ENCODE measurements at regions not wholly inside any gene's neighbourhood (a gene's known extent, or its start where the extent isn't known, plus 50 kb on each side); places are given as distances from the start of the nearest gene placed in this dataset.

DNA sequence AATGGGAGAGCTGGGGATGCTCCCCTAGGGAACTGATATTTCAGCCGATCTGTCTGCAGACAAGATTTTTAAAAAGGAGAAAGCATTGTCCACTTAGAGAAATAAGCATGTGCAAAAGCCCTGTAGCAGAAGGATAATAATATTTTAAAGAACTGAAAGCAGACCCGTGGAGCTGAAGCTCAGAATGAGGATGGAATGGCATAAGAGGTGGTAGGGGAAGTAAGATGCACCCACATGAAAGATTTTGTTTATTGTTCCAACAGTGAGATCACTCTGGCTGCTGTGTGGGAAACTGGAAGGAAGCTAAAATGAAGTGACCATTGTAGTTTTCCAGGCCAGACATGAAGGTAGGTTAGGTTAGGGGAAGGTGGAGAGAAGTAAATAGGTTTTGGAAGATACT is 266.4 kb upstream of the PRDM1 start:
- H3K4me3 ChIP-seq = no peak overlapping the region
- peaks cover 0 to 4% (median 0%) of the 10 kb centered on the region in 5 donors for H3K4me1 ChIP-seq (ENCODE audit: control insufficient read depth in 5 of 5, insufficient read depth in 5 of 5, low read length in 5 of 5)
- no peak for ATAC-seq (ENCODE audit: insufficient read depth, low FRiP score)
- no peak overlapping the region for H3K9ac ChIP-seq (ENCODE audit: insufficient read depth in 1 of 2, low read length in 2 of 2)
- WGBS, 2 donors = 71 to 75% methylated on average over 2 of the region's 2 CpGs
- H3K27me3 ChIP-seq (ENCODE audit: control insufficient read depth in 3 of 3, insufficient read depth in 3 of 3, low read length in 2 of 3) = peaks cover 0 to 11% (median 0%) of the 10 kb centered on the region in 3 donors
- no peak overlapping the region for H3K27ac ChIP-seq (ENCODE audit: low read depth in 1 of 2, low read length in 1 of 2)
- DNase-seq = no peak
- peaks cover 0 to 3% (median 1%) of the 10 kb centered on the region in 4 donors for H3K9me3 ChIP-seq (ENCODE audit: control insufficient read depth in 4 of 4, insufficient read depth in 3 of 4, low read length in 3 of 4)
- no peak for TF ChIP-seq CTCF (IDR thresholded peaks at IDR 0.05; ENCODE audit: control extremely low read depth, extremely low read depth)
- H3K36me3 ChIP-seq (ENCODE audit: control insufficient read depth in 4 of 4, insufficient read depth in 4 of 4, low read length in 4 of 4) = no peaks in the 10 kb centered on the region

- DNase-seq = no peak
- 92 to 99% methylated on average over 2 of the region's 2 CpGs for WGBS, 2 donors
- Histone ChIP-seq H3K9ac (ENCODE audit: insufficient read depth in 1 of 2, low read length in 2 of 2) (no peak overlapping the region), H3K4me3 (no peak overlapping the region), H3K27ac (ENCODE audit: low read depth in 1 of 2, low read length in 1 of 2) (no peak overlapping the region), H3K9me3 (ENCODE audit: control insufficient read depth in 4 of 4, insufficient read depth in 3 of 4, low read length in 3 of 4) (peaks cover 0 to 3% (median 1%) of the 10 kb centered on the region in 4 donors), H3K27me3 (ENCODE audit: control insufficient read depth in 3 of 3, insufficient read depth in 3 of 3, low read length in 2 of 3) (peaks cover 0 to 11% (median 0%) of the 10 kb centered on the region in 3 donors), H3K36me3 (ENCODE audit: control insufficient read depth in 4 of 4, insufficient read depth in 4 of 4, low read length in 4 of 4) (no peaks in the 10 kb centered on the region), H3K4me1 (ENCODE audit: control insufficient read depth in 5 of 5, insufficient read depth in 5 of 5, low read length in 5 of 5) (peaks cover 0 to 4% (median 0%) of the 10 kb centered on the region in 5 donors)
- no peak for TF ChIP-seq CTCF (IDR thresholded peaks at IDR 0.05; ENCODE audit: control extremely low read depth, extremely low read depth)
- no peak for ATAC-seq (ENCODE audit: insufficient read depth, low FRiP score)
These were observed 267.6 kb upstream of the PRDM1 start for GRCh38 chr6:105818505-105818904.

- DNase-seq (no peak), ATAC-seq (ENCODE audit: insufficient read depth, low FRiP score) (no peak)
- Histone ChIP-seq H3K27me3 (ENCODE audit: control insufficient read depth in 3 of 3, insufficient read depth in 3 of 3, low read length in 2 of 3) (peaks cover 0 to 11% (median 0%) of the 10 kb centered on the region in 3 donors), H3K36me3 (ENCODE audit: control insufficient read depth in 4 of 4, insufficient read depth in 4 of 4, low read length in 4 of 4) (no peaks in the 10 kb centered on the region), H3K4me3 (no peak overlapping the region), H3K27ac (ENCODE audit: low read depth in 1 of 2, low read length in 1 of 2) (no peak overlapping the region), H3K9ac (ENCODE audit: insufficient read depth in 1 of 2, low read length in 2 of 2) (no peak overlapping the region), H3K4me1 (ENCODE audit: control insufficient read depth in 5 of 5, insufficient read depth in 5 of 5, low read length in 5 of 5) (peaks cover 0 to 4% (median 0%) of the 10 kb centered on the region in 5 donors), H3K9me3 (ENCODE audit: control insufficient read depth in 4 of 4, insufficient read depth in 3 of 4, low read length in 3 of 4) (peaks cover 0 to 3% (median 1%) of the 10 kb centered on the region in 4 donors)
- WGBS, 2 donors = 96% methylated on average over 6 of the region's 6 CpGs
- TF ChIP-seq CTCF (IDR thresholded peaks at IDR 0.05; ENCODE audit: control extremely low read depth, extremely low read depth) = no peak
These were observed 268.2 kb upstream of the PRDM1 start for GRCh38 chr6:105817961-105818360.

GRCh38 chr6:105817370-105817769 is 268.8 kb upstream of the PRDM1 start:
- H3K27me3 ChIP-seq (ENCODE audit: control insufficient read depth in 3 of 3, insufficient read depth in 3 of 3, low read length in 2 of 3) = peaks cover 0 to 11% (median 0%) of the 10 kb centered on the region in 3 donors
- H3K36me3 ChIP-seq (ENCODE audit: control insufficient read depth in 4 of 4, insufficient read depth in 4 of 4, low read length in 4 of 4) = no peaks in the 10 kb centered on the region
- no peak overlapping the region for H3K9ac ChIP-seq (ENCODE audit: insufficient read depth in 1 of 2, low read length in 2 of 2)
- ATAC-seq (ENCODE audit: insufficient read depth, low FRiP score) (no peak), DNase-seq (no peak)
- no peak for TF ChIP-seq CTCF (IDR thresholded peaks at IDR 0.05; ENCODE audit: control extremely low read depth, extremely low read depth)
- no peak overlapping the region for H3K4me3 ChIP-seq
- WGBS, 2 donors = 80 to 91% methylated on average over 8 of the region's 8 CpGs
- no peaks in the 10 kb centered on the region for H3K9me3 ChIP-seq (ENCODE audit: control insufficient read depth in 4 of 4, insufficient read depth in 3 of 4, low read length in 3 of 4)
- H3K4me1 ChIP-seq (ENCODE audit: control insufficient read depth in 5 of 5, insufficient read depth in 5 of 5, low read length in 5 of 5) = peaks cover 0 to 4% (median 0%) of the 10 kb centered on the region in 5 donors
- no peak overlapping the region for H3K27ac ChIP-seq (ENCODE audit: low read depth in 1 of 2, low read length in 1 of 2)
